Superior temporal gyrus (tissue), 1 donor: ENCODE measurements at regions not wholly inside any gene's neighbourhood (a gene's known extent, or its start where the extent isn't known, plus 50 kb on each side); places are given as distances from the start of the nearest gene placed in this dataset.

Experiments
- DNase-seq: peaks from one replicate; pipeline ENCODE4 v3.0.0-alpha.2; 2016; ENCODE audit errors: extremely low spot score

DNA sequence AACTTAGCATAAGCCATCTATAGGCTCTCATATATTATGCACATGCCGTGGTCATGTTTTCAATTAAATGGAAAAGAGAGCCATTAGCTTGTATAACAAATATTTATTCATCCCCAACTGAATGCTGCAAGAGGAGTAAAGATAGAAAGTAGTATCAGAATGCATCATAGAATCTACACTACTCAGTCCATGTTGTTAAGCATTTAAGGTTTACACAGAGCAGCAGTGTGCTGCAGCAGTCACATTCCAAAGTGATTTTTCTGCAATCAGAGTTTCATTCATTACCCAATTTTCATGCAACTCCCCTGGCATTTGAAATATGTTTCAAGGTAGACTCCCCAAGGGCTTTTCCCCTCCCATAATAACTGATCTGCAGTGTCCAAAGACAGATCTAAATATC is 82.2 kb upstream of the LMO3 start:
- no peak for DNase-seq

DNA sequence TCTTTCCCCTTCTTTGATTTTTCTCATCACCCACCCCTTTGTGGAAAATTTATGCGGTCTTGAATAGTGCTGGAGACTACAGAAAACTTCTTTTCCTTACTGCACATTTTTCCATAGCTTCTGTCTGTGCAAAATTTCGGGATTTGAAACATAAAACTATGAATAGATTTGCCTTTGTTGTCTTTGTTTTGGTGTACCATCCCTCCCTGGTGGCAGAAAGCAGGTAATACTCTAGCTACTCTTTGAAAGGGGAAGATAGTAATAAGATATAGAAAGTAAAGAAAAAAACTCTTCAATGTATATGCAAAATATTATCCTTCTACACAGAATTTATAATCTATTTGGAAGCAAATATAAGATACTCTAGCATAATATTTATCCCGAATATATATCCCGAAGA is 79.1 kb upstream of the LMO3 start:
- DNase-seq = no peak

DNA sequence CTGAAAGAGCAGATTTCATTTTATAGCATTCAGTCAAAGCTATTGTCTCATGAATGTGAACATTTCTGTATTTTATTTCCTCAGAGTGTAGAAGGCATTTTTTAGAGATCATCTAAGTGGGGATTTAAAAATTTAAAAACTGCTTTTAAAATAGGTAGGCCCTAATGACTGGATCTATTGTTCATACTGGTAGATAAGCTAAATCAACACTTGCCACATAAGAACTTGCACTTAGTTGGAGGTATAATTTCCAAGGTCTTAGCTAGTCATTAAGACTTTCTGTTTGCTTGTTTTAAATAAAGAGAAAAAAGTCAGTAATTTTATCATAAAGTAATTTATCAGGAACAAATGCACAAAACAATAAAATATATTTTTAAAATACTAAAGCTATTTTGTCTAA is 75.2 kb upstream of the LMO3 start:
- no peak for DNase-seq

DNA sequence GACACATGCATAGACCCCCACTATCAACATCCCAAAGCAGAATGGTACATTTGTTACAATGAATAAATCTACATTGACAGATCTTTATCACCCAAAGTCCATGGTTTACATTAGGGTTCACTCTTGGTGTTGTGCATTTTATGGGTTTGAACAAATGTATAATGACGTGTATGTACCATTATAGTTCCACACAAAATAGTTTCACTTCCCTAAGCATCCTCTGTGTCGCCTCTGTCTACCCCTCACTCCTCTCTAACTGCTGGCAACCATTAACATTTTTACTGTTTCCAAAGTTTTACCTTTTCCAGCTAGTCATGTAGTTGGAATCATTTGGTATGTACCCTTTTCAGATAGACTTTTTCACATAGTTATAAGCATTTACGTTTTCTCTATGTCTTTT is 69.5 kb upstream of the LMO3 start:
- DNase-seq = no peak

DNA sequence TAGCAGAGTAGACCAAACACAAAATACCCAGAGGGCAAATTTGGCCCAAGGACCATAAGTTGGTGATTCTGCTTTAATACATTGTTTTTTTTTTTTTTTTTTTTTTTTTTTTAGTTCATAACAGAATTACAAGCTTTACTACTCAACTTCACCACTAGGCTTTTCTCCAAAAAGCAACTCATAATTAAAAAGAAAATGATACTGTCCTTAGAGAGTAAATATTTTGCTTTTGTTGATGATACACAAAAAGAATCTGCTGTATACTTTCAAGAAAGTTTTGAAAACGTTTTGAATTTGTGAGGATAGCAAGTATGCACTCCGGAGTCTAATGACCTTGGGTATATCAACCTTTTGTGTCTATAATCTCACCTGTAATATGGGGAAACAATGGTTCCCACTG is 68.9 kb upstream of the LMO3 start:
- no peak for DNase-seq

DNA sequence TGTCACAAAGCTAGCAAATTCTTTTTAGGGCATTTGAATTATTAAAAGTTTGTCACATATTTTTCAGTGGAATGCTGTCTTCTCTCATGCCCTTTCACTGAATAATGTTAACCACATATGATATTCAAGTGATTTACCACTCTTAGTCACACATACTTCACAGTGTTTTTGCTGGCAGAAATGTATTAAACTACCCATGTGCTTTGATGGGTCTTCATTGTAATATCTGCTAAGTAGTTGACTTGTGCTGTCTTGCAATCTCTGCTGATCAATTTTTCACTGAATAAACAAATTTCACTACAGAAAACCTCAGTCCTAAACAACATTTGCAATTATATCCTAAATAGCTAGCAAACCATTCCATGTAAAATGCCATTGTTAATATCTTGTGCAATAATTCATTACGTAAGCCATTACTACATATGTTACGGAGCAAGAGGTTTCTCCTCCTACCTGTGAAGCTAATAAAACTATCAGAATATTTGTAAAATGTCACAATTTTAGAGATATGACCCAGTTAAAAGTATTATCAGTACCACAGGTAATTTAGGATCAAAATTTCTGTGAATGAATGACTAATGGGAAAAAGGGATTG is 64.6 kb upstream of the LMO3 start:
- no peak for DNase-seq

DNA sequence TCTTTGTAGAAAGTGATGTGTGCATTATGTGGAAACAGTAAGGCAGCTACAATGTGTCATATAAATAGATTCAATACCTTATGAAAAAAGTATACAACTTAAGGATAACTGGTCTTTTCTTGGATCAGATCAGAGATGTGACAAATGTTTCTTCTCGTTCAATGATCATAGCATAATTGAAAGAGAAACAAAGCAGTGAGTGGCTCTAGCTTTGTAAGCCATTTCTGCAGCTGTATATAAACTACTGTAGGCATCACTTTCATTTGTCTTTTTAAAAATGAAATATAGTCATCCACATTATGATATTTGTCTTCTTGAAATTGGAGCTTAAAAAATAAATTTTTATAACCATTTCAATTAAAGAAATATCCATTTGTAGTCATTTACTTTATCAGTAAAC is 63.8 kb upstream of the LMO3 start:
- no peak for DNase-seq

DNA sequence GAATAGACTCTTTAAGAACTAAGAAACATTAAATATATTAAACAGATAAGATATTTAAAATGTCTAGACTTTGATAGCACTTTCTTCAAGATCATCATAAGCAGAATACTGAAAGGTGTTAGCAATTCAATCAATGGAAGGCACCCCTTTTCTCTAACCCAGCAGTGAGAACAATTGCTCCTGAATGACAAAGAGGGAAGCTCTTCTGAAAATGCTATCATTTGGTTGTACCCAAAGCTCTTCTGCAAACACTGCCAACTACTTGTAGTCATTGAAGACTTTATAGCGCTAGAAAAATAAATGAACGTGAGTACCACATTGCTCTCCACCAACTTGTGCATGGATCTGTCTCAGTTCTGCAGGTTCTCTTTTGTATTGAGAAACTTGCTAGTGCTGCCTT is 62.2 kb upstream of the LMO3 start:
- no peak for DNase-seq

DNA sequence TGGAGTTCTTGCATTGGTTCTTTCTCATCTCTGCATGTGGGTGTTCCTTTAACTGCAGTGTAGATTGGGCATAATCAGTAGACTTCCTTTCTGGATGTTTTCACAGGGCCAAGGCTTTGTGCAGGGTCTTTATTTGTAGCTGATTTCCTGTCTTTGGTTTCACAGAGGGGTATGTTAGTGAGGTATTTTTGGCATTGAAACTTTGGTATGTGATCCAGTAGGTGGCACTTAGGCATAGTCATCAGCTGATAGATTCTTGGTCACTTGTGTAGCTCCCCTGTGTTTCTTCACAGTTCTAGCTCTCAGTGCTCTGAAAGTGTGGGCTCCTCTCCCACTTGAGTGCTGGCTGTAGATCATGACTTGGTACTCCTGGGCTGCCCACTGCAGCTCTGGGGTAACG is 52.7 kb upstream of the LMO3 start:
- no peak for DNase-seq
